Parathyroid adenoma (tissue), 2 donors: ENCODE measurements at regions not wholly inside any gene's neighbourhood (a gene's known extent, or its start where the extent isn't known, plus 50 kb on each side); places are given as distances from the start of the nearest gene placed in this dataset.

Experiments used
- H2AFZ ChIP-seq: fragments of 300-600 bp; sonication (generic); one replicate; pipeline ENCODE4 v1.7.0; 2017; ENCODE audit warnings: antibody characterized with exemption, mild to moderate bottlenecking
- H3K27ac ChIP-seq: fragments of 300-600 bp; sonication (generic); one replicate; pipeline ENCODE4 v1.7.0; 2017
- H3K27me3 ChIP-seq: fragments of 300-600 bp; sonication (generic); one replicate; pipeline ENCODE4 v1.7.0; 2017; ENCODE audit warnings: low read length; ENCODE audit not compliant: control insufficient read depth, insufficient read depth
- H3K36me3 ChIP-seq: fragments of 300-600 bp; sonication (generic); one replicate; pipeline ENCODE4 v1.7.0; 2017; ENCODE audit warnings: low read length; ENCODE audit not compliant: control insufficient read depth, insufficient read depth
- H3K4me1 ChIP-seq: fragments of 300-600 bp; sonication (generic); one replicate; pipeline ENCODE4 v1.7.0; 2017; ENCODE audit warnings: control low read depth
- H3K4me2 ChIP-seq: fragments of 300-600 bp; sonication (generic); one replicate; pipeline ENCODE4 v1.7.0; 2017; ENCODE audit warnings: low read length
- H3K4me3 ChIP-seq: fragments of 300-600 bp; sonication (generic); one replicate; pipeline ENCODE4 v1.7.0; 2017; ENCODE audit warnings: low read depth, low read length
- H3K79me2 ChIP-seq: fragments of 300-600 bp; sonication (generic); one replicate; pipeline ENCODE4 v1.7.0; 2017; ENCODE audit warnings: control low read depth
- H3K9ac ChIP-seq: fragments of 300-600 bp; sonication (generic); one replicate; pipeline ENCODE4 v1.7.0; 2017; ENCODE audit warnings: mild to moderate bottlenecking
- H3K9me3 ChIP-seq: fragments of 300-600 bp; sonication (generic); one replicate; pipeline ENCODE4 v1.7.0; 2017; ENCODE audit warnings: low read length; ENCODE audit not compliant: control insufficient read depth
- CTCF ChIP-seq: fragments of 300-600 bp; sonication (generic); IDR thresholded peaks from one replicate; pipeline ENCODE4 v1.7.0; 2017; ENCODE audit warnings: antibody characterized with exemption, mild to moderate bottlenecking
- donor health status: primary hyperparathyroidism.

- no peaks in the 10 kb centered on the region for H3K27me3 ChIP-seq
- no peak overlapping the region for H3K4me2 ChIP-seq
- H3K4me1 ChIP-seq: no peaks in the 10 kb centered on the region
- no peaks in the 10 kb centered on the region for H3K9me3 ChIP-seq
- no peak overlapping the region for H2AFZ ChIP-seq
- no peaks in the 10 kb centered on the region for H3K79me2 ChIP-seq
- no peaks in the 10 kb centered on the region for H3K36me3 ChIP-seq
- H3K4me3 ChIP-seq: no peak overlapping the region
- no peak overlapping the region for H3K9ac ChIP-seq
- no peak for TF ChIP-seq CTCF
- H3K27ac ChIP-seq: no peak overlapping the region
Observed at GRCh38 chr12:114898159-114898558, 214.2 kb upstream of the TBX3 start.

GRCh38 chr12:114895827-114896226, 211.9 kb upstream of the TBX3 start:
- Histone ChIP-seq H3K4me3 (no peak overlapping the region), H3K9ac (no peak overlapping the region), H3K36me3 (no peaks in the 10 kb centered on the region), H3K79me2 (no peaks in the 10 kb centered on the region), H3K4me1 (no peaks in the 10 kb centered on the region), H3K4me2 (no peak overlapping the region), H2AFZ (no peak overlapping the region), H3K9me3 (no peaks in the 10 kb centered on the region), H3K27me3 (no peaks in the 10 kb centered on the region), H3K27ac (no peak overlapping the region)
- TF ChIP-seq CTCF: no peak

DNA sequence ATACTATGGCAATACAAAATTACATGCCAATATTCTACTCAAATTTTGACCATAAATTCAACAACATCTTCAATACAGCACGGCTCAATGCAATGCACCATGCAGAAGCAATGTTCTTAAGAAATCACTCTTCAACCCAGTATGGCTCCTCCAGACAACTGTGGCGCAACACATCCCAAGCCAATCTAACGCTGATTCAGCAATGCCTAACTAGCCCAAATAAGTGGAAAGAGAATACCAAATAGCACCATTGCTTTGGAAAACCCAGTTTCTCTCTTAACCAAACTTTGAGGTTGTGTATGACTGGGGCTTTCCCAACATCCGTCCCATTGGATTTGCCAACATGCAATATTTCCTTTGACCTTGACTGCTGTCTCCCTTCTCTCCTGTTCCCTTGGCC, 211.1 kb upstream of the TBX3 start:
- no peak for TF ChIP-seq CTCF
- H3K4me3 ChIP-seq: no peak overlapping the region
- H3K27me3 ChIP-seq: no peaks in the 10 kb centered on the region
- no peaks in the 10 kb centered on the region for H3K9me3 ChIP-seq
- no peak overlapping the region for H2AFZ ChIP-seq
- no peaks in the 10 kb centered on the region for H3K79me2 ChIP-seq
- no peak overlapping the region for H3K27ac ChIP-seq
- no peak overlapping the region for H3K4me2 ChIP-seq
- H3K36me3 ChIP-seq: no peaks in the 10 kb centered on the region
- no peak overlapping the region for H3K9ac ChIP-seq
- no peaks in the 10 kb centered on the region for H3K4me1 ChIP-seq

- Histone ChIP-seq H3K27ac (no peak overlapping the region), H3K4me3 (no peak overlapping the region), H3K9ac (no peak overlapping the region), H3K4me2 (no peak overlapping the region), H3K27me3 (no peaks in the 10 kb centered on the region), H3K4me1 (no peaks in the 10 kb centered on the region), H3K36me3 (no peaks in the 10 kb centered on the region), H3K9me3 (no peaks in the 10 kb centered on the region), H2AFZ (no peak overlapping the region), H3K79me2 (no peaks in the 10 kb centered on the region)
- no peak for TF ChIP-seq CTCF
Observed at GRCh38 chr12:114894076-114894475, 210.1 kb upstream of the TBX3 start.

DNA sequence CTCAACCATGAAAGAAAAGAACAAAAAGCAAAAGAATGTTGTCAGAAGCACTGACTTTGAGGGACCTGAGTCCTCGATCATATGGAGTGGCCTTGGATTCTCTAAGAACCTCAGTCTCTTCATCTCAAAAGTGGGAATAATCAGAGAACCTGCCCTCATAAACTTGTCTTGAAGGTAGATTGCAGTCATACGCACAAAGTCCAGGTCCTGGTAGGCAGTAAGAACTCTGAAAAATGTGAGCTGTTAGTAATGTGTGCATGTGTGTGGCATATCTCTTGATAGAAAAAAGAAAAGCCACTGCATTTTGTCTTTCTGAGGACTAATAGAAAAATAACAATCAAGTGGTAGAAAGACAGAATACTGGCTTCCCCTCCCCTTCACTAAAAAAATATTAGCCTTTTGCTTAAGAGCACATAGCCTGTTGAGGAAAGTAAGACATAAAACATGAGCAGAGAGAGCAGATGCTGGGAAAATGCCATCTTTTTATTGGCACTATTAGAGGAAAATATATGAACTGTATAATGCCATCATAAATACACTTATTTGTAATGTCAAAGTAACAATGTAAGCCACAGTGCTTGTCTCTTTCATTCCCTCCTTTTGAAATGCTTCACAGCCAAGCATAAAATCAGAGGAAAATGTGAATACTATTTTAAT, 205.1 kb upstream of the TBX3 start:
- Histone ChIP-seq H3K4me1 (no peaks in the 10 kb centered on the region), H3K9me3 (no peaks in the 10 kb centered on the region), H3K27me3 (no peaks in the 10 kb centered on the region), H3K79me2 (no peaks in the 10 kb centered on the region), H3K9ac (no peak overlapping the region), H2AFZ (no peak overlapping the region), H3K27ac (no peak overlapping the region), H3K4me3 (no peak overlapping the region), H3K4me2 (no peak overlapping the region), H3K36me3 (no peaks in the 10 kb centered on the region)
- no peak for TF ChIP-seq CTCF
